HG03565 (cell line): ENCODE measurements at regions not wholly inside any gene's neighbourhood (a gene's known extent, or its start where the extent isn't known, plus 50 kb on each side); places are given as distances from the start of the nearest gene placed in this dataset.

Experiments
- ATAC-seq: cut with Tn5 transposase; IDR thresholded peaks from one replicate; pipeline ENCODE4 v1.9.1; 2021; ENCODE audit warnings: mild to moderate bottlenecking, moderate library complexity; ENCODE audit not compliant: unreplicated experiment

GRCh38 chr9:78559449-78559885 is 262.5 kb downstream of the PSAT1 start:
- ATAC-seq, result no peak

DNA sequence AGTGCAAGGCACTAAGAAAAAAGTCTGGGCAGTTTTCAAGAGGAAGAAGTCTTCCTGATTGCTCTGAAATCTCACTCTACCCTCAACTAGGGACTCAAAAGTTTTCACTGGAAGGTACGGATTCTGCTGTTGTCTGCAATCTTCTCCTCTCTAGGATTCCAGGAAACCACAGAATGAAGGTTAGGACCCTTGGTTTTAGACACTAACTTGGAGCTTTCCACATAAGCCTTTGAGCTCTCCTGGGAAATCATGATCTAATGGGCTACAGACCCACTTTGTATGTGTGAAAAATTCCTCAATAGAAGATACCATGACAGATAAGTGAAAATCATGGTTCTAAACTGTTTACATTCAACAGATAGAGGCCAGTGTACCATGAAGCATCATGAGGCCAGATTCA is 265.1 kb downstream of the PSAT1 start:
- no peak for ATAC-seq

DNA sequence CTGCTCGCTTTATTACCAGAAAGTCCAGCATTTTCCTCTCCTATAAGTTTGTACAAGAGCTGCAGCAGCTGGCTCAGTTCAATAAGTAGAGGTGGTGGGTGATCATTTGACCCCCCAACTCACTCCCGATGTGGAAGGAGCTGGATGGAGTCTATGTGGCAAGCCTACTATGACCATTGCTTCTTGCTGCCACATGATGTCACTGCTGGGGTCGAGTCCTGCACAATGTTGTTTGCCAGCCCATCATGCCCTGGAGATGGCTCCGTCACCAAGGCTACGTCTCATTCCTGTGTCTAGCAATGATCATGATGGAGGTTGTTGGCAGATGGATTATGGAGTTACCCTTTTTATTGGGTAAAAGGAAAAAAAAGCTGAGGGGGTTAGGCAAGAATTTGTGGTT is 266.3 kb downstream of the PSAT1 start:
- ATAC-seq, result no peak

GRCh38 chr9:78565481-78565880 is 268.6 kb downstream of the PSAT1 start:
- no peak for ATAC-seq

GRCh38 chr9:78566521-78566920 is 269.6 kb downstream of the PSAT1 start:
- ATAC-seq, result no peak

DNA sequence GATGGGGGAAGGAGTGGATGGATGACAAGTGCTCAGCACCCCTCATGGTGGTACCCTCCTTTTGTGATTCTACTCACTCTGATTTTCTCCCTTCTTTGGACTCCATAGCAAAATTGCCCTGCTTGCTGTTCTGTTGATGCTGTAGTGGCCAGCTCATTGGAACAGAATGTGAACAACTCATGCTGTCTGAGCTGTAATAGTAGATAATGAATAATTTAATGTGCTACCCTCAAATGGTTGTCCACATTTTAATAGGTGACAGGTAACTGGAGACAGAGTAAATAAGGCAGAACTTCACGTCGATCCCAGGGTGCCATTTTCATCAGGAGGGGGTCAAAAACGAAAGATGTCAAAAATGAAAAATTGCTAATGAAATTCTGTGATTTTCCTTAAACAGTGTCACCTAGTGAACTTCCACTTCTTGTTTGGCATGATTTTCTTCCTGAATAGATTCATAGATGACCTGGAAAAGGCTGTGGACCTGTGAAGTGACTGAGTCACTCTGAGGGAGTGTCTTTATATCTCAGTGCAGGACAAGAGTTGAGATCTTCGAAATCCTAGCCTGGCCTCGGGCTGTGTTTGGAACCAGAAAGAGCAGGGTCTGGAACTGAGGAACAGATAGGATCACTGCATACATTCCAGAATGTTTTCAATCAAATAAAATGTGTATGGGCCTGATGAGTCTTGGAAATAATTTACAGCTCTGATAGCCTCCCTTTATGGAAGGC is 270.2 kb downstream of the PSAT1 start:
- no peak for ATAC-seq

DNA sequence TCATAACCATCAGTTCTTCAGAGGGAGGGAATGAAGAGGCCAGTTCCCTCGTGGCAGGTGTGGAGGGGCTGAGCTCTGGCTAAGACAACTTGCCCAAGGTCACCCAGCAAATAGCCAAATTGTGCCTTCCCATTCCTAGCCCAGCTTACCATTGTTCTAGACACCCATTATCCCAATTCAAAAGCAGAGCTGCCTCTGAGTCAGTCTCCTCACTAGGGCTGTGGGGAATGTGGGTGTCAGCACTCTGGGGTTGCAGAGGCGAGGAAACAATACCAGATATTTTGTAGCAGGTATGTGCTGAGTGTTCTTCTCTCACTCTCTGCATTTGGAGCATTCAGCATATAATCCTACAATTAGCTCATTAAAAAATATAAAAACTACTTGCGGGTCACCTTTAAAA is 270.8 kb downstream of the PSAT1 start:
- no peak for ATAC-seq

GRCh38 chr9:78568774-78569173 is 271.8 kb downstream of the PSAT1 start:
- ATAC-seq, result no peak

- ATAC-seq, result no peak
Observed at GRCh38 chr9:78572266-78572665, 275.3 kb downstream of the PSAT1 start.

DNA sequence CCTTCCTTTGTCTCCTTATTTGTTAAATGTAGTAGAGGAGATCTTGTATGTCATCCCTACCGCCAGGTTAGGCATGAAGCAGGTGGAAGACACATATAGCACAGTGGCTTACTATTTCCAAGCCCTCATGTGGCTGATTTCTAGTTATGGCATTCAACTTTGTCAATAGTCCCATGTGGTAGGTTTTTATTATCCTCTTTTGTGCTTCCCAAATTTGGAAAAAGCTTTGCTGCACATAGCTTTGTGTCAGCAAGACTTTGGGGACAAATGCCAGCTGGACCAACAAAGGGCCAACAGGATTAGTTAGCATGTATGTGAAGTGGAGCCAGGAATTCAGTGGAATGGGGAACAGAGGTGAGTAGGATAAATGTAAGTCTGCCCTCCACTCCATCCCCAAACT is 276.3 kb downstream of the PSAT1 start:
- ATAC-seq, result no peak

DNA sequence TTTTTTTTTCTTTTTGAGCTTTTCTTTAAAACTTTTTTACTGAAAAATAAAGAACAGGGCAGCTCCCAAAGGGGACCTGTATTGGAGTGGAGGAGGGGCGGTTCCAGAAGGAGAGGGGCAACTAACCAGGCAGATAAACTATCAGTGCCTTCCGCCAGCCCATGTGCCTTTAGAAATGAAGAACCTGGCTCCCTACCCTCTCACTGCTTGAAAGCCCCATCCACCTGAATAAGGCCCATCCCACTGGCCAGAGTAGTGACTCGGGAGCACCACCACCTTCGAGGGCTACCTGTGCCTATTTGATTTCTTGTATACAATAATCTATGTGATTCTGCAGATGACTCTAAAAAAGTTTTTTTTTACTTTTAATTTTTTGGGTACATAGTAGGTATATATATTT is 276.7 kb downstream of the PSAT1 start:
- ATAC-seq, result no peak

GRCh38 chr9:78574354-78575045 is 277.6 kb downstream of the PSAT1 start:
- ATAC-seq, result no peak

DNA sequence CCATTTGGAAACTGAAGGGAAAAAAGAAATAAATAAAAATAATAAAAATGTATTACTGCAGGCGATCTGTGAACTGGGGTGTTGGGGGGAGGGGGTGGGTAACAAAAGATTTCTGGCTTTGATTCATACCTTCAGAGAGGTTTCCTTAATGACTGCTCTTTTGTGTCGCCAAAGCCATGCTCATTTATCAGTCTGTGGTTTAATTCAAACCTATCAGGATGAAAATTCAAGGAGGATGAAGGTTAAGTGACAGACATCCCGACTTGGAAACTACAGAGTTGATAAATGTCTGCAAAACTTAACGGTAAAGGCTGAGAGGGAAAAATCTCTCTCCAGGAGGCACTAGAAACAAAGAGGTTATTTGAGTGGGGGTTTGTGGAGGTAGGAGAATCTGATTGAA is 278.2 kb downstream of the PSAT1 start:
- no peak for ATAC-seq

GRCh38 chr9:78575771-78576170 is 278.8 kb downstream of the PSAT1 start:
- ATAC-seq, result no peak

DNA sequence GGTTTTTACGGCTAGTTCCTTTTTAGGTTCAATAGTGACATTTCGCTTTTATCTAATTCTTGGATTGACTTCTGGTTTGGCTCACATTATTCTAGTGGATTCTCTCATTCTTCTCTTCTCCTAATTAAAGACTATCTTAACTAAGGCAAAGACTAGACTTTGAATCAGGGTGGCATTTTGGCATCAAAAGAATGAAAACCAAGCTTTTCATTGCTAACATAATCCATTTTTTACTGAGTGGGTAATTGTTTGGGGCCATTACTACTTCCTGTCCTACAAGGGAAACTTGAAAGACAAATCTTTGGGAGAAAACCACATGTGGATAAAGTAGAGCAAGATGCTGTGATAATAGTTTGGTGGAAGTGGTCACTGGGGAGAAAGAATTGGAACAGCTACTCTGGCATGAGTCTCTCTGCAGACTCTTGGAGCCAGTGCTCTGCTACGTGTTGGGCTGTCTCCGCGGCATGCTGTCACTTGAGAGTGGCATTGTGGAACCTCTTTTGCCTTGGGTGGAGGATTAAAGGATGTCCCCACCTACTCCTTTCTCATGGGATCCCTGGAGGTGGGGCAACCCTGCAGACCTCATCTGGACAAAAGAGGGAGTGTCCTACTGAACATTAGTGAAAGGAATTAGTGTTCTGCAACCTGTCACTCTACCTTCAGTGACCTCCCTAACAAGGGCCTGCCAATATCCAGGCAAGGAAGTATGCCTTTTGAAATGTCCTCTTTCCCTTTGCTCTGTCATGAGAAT is 280.4 kb downstream of the PSAT1 start:
- no peak for ATAC-seq

DNA sequence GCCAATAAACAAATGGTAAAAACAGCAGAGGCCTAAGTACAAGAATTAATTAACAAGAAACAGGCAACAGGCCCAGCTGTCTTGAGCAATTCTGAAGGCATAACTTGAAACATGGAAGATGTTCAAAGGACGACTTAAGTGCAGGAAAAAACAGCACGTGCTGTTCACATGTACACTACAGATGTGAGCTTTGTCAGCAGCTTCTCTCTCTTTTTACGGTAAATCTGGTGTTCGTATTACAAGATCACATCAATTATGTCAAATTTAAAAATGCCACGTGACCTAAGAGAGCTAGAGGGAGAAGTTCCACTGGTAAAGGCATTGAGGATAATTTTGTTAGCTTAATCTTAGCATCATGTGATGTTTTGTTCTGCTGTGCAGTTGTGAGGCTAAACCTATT is 281.1 kb downstream of the PSAT1 start:
- ATAC-seq, result no peak

DNA sequence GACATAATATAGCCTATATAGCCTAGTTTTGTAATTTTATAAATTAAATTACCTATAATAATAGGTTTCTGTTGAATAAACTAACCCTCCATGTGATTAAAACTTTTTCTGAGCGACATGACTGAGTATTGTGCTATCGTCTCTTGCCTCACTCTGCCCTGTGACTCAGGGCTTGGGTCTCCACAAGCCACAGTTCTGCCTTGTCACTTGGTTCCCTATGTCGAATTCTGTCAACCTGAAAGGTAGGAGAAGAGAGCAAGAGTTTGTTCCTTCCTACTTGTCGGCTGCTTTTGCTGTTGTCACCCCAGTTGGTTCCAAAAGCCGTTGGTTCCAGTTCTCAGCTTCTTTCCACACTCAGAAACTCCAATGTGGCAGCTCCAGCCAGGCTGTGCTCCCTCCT is 285.9 kb downstream of the PSAT1 start:
- no peak for ATAC-seq

GRCh38 chr9:78584589-78584988 is 287.7 kb downstream of the PSAT1 start:
- no peak for ATAC-seq

- no peak for ATAC-seq
Observed at GRCh38 chr9:78585909-78586308, 289.0 kb downstream of the PSAT1 start.

- ATAC-seq, result no peak
Observed at GRCh38 chr9:78590068-78590467, 293.1 kb downstream of the PSAT1 start.

DNA sequence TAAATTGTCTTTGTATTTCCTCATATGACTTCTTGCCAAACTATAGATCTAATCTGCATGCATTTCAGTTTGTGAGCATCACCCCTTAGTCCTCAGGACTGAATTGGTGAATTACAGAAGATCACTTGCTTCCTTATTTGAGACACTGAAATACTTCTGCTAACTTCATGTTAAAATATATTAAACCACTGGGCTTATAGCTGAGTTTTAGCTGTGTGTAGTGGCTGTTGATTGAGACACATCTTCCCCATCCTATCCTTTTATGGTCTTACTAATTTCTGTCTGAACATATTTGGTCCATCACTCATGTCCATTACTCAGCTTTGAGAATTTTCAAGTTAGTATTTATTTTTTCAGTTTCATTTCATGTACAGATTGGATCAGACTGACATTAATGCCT is 295.9 kb downstream of the PSAT1 start:
- ATAC-seq, result no peak
